Activated T-helper 1 cell treated with anti-CD3 and anti-CD28 coated beads, Interleukin-12 subunit alpha, Interleukin-12 subunit beta, Interleukin-2, Interleukin-4 antibody, amounts not matched to agents 30 ng/mL and 10 ng/mL and 1 ng/mL, durations not matched to agents 14 hours and 24 hours and 36 hours (primary cell): ENCODE measurements at regions not wholly inside any gene's neighbourhood (a gene's known extent, or its start where the extent isn't known, plus 50 kb on each side); places are given as distances from the start of the nearest gene placed in this dataset.

ENCODE experiments used
- DNase-seq: peaks from one replicate; pipeline ENCODE4 v3.0.0; 2021; ENCODE audit warnings: low spot score
- H3K27ac Mint-ChIP-seq: one replicate; pipeline ENCODE4 v1.8.0; 2021; ENCODE audit warnings: mild to moderate bottlenecking, mixed read lengths
- H3K27me3 Mint-ChIP-seq: one replicate; pipeline ENCODE4 v1.8.0; 2022; ENCODE audit warnings: mild to moderate bottlenecking, moderate library complexity, mixed read lengths; ENCODE audit not compliant: insufficient read depth
- H3K36me3 Mint-ChIP-seq: one replicate; pipeline ENCODE4 v1.8.0; 2021; ENCODE audit warnings: low read depth, mixed read lengths
- H3K4me1 Mint-ChIP-seq: one replicate; pipeline ENCODE4 v1.8.0; 2021; ENCODE audit warnings: low read depth, mixed read lengths
- H3K4me3 Mint-ChIP-seq: one replicate; pipeline ENCODE4 v1.8.0; 2021; ENCODE audit warnings: mild to moderate bottlenecking, moderate library complexity, mixed read lengths
- H3K9me3 Mint-ChIP-seq: one replicate; pipeline ENCODE4 v1.8.0; 2021; ENCODE audit warnings: mixed read lengths
- intact Hi-C: fragments of 100-400 bp; cut with micrococcal nuclease; formaldehyde crosslinking; loops from one replicate; pipeline ENCODE4 v1.15.1; 2024

DNA sequence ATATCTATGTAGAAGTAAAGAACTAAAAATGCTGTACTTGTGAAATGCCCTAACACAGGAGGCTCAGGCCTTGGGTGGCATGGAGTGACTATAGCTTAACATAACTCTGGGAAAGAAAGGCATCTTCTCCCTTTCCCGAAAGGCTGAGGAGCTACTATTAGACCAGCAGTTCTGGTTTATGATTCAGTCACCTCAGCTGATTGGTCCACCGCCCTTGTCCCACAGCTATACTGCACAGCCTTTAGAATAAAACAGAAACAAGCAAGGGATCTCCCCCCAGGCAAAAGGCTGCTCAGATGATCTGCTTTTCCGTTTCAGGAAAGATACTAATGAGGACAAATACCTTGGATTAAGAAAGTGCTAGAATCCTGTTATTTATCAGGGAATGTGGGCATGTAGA lies 171.3 kb downstream of the SNCA start:
- no peaks in the 10 kb centered on the region for H3K9me3 Mint-ChIP-seq
- H3K4me1 Mint-ChIP-seq: no peaks in the 10 kb centered on the region

DNA sequence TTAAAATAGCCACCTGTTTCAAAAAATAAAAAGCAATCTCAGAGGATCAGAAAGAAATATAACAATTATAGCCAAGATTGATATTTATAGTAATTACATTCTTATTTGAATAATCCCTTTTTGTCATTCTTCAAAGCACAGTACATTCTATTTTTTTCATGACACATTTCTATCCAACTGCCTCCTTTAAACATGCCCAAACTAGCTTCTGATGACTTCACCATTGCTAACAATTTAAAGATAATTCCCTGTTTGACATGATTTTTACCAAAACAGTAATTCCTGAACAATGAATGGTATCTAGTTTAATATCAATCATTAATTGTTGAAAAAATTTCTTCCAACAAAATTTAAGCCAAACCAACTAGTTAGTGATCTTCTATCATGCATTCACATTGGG lies 172.4 kb downstream of the SNCA start:
- peaks cover 9% of the 10 kb centered on the region for H3K27me3 Mint-ChIP-seq
- H3K4me3 Mint-ChIP-seq: no peak overlapping the region
- no peak for DNase-seq
- H3K36me3 Mint-ChIP-seq: no peaks in the 10 kb centered on the region
- H3K9me3 Mint-ChIP-seq: no peaks in the 10 kb centered on the region
- H3K4me1 Mint-ChIP-seq: no peaks in the 10 kb centered on the region
- intact Hi-C loops: no loop called here
- no peak overlapping the region for H3K27ac Mint-ChIP-seq

More for the DNA sequence above, 171.3 kb downstream of the SNCA start:
- Mint-ChIP-seq H3K27me3 (peaks cover 9% of the 10 kb centered on the region), H3K4me3 (no peak overlapping the region), H3K36me3 (no peaks in the 10 kb centered on the region), H3K27ac (no peak overlapping the region)
- DNase-seq: no peak
- intact Hi-C loops: no loop called here

DNA sequence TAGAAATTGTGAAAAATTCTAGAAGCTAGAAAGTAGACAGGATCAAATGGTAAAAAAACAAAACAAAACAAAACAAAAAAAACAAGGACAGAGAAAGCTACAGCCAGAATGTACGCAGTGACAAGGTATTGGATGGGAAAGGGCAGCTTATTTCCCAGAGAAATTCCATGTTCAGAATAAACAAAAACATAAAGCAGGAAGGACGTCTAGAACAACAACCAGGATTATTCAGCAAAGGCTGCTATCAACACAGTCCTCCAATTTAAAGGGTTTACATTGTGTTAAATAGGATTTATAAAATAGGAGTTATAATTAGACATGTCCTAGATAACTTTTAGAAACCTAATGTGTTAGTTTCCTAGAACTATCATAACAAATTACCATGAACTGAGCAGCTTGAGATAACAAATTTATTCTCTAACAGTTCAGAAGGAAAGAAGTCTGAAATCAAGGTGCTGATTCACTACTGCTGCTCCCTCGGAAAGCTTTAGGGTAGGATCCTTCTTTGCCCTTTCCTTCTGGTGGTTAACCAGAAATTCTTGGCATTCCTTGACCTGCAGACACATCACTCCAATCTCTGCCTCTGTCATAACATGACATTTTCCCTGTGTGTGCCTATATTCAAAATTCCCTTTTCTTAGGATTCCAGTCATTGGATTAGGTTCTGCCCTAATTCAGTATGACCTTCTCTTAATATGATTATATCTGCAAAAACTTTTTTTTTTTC lies 175.6 kb downstream of the SNCA start:
- Mint-ChIP-seq H3K36me3 (no peaks in the 10 kb centered on the region), H3K4me3 (no peak overlapping the region), H3K27me3 (peaks cover 9% of the 10 kb centered on the region), H3K9me3 (no peaks in the 10 kb centered on the region), H3K4me1 (no peaks in the 10 kb centered on the region), H3K27ac (no peak overlapping the region)
- intact Hi-C loops: no loop called here
- no peak for DNase-seq

DNA sequence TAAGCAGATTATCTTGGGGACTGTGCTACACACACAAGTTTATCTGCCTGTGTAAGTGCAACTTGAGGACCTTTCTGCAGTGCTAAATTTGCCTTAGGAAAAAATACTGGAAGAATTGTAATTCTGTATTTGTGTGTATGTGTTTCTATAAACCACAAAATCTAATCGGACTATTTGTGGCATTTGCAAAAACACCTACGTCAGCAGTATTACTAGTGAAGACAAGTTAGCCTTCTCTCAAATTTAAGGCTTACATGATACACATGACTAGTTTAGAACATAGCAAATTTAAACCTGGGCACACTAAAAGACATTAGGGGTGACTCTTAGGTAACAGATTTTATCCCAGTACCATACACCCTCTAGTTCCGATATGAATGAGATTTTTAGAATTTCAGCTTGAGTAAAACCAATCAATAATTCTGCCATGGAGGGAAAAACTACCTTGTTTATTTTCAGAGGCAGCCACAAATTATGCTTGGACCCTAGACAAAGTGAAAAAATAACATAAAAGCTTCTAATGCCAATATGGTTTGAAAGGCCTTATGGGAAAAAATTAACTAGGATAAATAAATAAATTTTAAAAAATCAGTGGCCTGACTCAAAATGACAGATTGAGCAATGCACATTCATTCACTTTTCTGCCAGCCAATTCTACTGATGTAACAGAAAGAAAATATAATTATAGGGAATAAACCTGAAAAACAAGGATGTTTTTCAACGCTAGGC lies 176.4 kb downstream of the SNCA start:
- Mint-ChIP-seq H3K36me3 (no peaks in the 10 kb centered on the region), H3K27me3 (peaks cover 7% of the 10 kb centered on the region), H3K4me3 (no peak overlapping the region), H3K4me1 (no peaks in the 10 kb centered on the region), H3K9me3 (no peaks in the 10 kb centered on the region), H3K27ac (no peak overlapping the region)
- intact Hi-C loops: no loop called here
- DNase-seq: no peak

DNA sequence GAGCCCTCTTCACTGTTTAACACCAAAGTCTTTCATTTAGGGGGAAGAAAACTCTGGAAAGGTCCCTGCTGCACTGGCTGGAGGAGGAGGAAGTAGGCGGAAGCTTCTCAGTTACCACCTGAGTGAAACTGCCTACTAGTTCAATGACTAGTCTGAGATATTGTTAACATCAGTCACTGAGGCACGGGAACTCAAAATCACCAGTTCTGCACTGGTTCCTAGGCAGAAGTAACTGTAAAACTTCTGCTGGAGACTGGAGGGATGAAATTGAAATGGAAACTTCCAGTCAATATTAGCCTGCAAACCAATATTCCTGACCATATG lies 178.3 kb downstream of the SNCA start:
- intact Hi-C loops: loop anchor here (1.0 kb wide), 1 partner anchor 244 kb away; no protein-coding TSS in a partner anchor
- no peak overlapping the region for H3K27ac Mint-ChIP-seq
- no peaks in the 10 kb centered on the region for H3K9me3 Mint-ChIP-seq
- no peaks in the 10 kb centered on the region for H3K36me3 Mint-ChIP-seq
- H3K27me3 Mint-ChIP-seq: peaks cover 7% of the 10 kb centered on the region
- no peaks in the 10 kb centered on the region for H3K4me1 Mint-ChIP-seq
- no peak for DNase-seq
- no peak overlapping the region for H3K4me3 Mint-ChIP-seq

DNA sequence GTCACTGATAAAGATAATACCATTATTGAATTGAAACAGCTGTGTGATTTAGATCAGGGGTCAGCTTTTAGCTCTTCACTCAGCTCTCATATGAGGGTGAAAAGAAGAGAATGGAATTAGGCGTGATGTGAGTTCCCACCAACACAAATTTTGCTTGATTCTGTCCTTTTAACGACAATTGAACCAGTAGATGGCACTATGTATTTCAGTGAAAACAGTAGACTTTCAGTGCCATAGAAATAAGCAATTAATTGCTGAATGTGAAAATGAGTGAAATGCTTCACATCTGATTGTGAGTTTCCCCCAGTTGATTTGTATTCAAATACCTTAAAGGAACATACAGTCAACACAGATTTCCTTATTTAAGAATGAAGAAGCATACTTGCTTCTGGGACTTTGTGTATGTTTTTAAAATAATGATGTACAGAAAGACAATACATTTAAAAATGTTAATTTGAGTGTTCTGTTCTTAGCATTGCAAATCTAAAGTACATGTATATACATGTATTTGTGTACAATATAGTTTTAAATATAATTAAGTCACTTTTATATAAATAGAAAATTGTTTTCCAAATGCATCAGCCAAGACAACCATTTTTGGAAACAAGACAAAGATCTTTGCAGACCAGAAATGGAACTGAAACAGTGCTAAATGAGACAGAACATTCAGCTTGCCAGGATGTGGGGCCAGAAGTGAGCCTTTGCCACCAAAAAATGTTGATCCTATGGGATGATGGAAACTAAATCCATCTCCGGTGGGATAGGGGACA lies 178.8 kb downstream of the SNCA start:
- Mint-ChIP-seq H3K4me1 (no peaks in the 10 kb centered on the region), H3K27ac (no peak overlapping the region), H3K4me3 (no peak overlapping the region), H3K9me3 (no peaks in the 10 kb centered on the region), H3K27me3 (peaks cover 6% of the 10 kb centered on the region), H3K36me3 (no peaks in the 10 kb centered on the region)
- intact Hi-C loops: loop anchor here (1.0 kb wide), 1 partner anchor 244 kb away; no protein-coding TSS in a partner anchor
- DNase-seq: no peak

DNA sequence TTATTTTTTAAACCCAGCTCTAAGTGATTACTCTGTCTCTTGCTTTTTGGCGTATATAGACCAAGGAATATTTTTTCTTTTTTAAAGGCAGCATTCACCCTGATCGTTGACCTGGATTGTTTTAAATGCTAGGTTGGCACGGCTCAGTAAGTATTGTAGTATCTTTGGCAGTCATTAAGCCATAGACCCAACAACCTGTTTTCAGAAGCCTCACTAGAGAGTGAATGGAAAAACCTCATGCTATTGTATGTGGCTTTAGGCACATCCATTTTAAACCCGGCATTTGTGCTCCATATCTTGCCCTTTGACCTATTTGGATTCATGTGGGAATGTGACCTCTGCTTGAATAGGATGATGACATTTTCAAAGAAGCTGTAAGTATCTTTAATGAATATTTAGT lies 183.9 kb downstream of the SNCA start:
- H3K27ac Mint-ChIP-seq: no peak overlapping the region
- no peaks in the 10 kb centered on the region for H3K9me3 Mint-ChIP-seq
- DNase-seq: no peak
- H3K36me3 Mint-ChIP-seq: no peaks in the 10 kb centered on the region
- H3K27me3 Mint-ChIP-seq: peaks cover 4% of the 10 kb centered on the region
- no peaks in the 10 kb centered on the region for H3K4me1 Mint-ChIP-seq
- intact Hi-C loops: no loop called here
- H3K4me3 Mint-ChIP-seq: no peak overlapping the region

DNA sequence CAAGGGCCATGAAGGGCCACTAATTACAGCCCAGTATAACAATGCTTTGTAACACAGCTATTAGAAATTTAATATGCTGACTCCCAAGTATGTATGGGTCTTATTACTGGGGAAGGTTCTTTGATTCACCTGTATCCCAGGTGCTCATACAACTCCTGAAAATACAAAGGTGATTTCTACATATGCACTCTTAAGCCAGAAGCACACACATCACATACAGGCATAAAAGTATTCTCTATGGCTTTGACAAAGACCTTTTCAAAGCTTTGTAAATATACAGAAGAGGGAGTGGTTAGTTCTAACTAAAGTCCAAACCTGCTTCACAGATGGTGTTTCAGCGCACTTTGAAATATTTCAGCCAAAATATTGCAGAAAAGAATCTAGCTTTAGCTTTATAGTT lies 191.5 kb downstream of the SNCA start:
- Mint-ChIP-seq H3K9me3 (no peaks in the 10 kb centered on the region), H3K27ac (no peak overlapping the region), H3K4me3 (no peak overlapping the region), H3K36me3 (no peaks in the 10 kb centered on the region), H3K27me3 (peaks cover 9% of the 10 kb centered on the region), H3K4me1 (no peaks in the 10 kb centered on the region)
- intact Hi-C loops: no loop called here
- DNase-seq: no peak

DNA sequence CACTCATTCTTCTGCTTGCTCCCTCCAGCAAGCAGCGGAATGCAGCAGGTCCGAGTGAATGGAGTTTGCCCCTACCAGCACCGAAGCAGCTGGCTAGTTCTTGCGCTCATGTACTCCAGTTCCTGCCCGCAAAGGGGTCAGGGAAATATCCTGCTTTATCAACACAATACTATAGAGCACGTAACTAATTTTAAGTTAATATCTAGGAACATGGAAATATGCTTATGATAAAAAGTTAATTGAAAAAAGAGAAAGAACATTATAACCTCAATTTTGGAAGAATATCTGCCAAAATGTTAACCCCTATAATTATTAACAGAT lies 195.6 kb downstream of the SNCA start:
- Mint-ChIP-seq H3K4me1 (no peaks in the 10 kb centered on the region), H3K36me3 (no peaks in the 10 kb centered on the region), H3K27me3 (peaks cover 5% of the 10 kb centered on the region), H3K9me3 (no peaks in the 10 kb centered on the region), H3K4me3 (no peak overlapping the region), H3K27ac (no peak overlapping the region)
- intact Hi-C loops: no loop called here
- DNase-seq: no peak

DNA sequence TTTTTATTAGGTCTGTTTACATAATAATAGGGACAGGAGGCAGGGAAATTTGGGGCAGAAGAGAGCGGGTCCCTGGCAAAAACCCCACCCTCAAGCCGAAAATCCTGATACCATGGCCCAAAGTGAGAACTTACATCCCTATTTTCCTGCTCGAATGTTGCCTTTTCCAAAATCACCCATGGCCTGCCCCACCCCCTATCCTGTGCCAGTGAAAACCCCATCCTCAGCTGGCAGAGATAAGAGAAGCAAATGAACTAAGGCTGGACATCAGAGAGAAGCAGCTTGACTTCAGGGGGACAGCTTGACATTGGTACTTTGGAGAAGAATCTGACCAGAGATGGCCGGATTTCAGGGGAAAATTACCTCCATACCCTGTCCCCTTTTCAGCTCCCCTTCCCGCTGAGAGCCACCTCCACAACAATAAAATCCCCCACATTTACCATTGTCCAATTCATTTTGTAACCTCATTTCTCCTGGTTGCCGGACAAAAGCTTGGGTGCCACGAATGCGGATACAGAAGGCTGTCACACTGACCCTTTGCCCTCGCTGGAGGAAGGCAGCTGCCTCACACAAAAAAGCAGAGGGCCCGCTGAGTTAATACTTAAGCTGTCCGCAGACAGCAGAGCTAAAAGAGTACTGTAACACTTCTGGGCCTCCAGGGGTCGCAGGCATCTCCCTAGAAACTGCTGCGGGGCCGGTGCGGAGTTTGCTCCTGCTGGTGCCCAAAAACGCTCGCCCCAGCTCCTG lies 196.2 kb downstream of the SNCA start:
- Mint-ChIP-seq H3K27me3 (peaks cover 5% of the 10 kb centered on the region), H3K9me3 (no peaks in the 10 kb centered on the region), H3K36me3 (no peaks in the 10 kb centered on the region), H3K4me3 (no peak overlapping the region), H3K4me1 (no peaks in the 10 kb centered on the region), H3K27ac (no peak overlapping the region)
- DNase-seq: no peak
- intact Hi-C loops: no loop called here

DNA sequence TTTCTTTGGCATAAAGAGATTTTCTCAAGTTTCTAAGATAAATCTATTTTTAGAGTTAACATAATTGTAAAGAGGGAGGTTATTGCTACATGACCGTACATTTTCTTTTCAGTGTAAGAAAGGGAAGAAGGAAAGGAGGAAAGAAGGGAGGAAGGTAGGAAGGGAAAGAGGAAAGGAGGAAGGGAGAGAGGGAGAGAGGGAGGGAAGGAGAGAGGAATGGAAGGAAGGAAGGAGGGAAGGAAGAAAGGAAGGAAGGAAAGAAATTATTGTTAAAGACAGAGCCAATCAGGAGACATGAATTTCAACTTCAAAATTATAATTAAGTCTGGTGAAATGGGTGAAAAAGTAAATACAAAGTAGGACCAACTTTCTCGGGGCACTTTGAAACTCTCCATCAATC lies 197.6 kb downstream of the SNCA start:
- no peaks in the 10 kb centered on the region for H3K9me3 Mint-ChIP-seq
- H3K36me3 Mint-ChIP-seq: no peaks in the 10 kb centered on the region
- H3K27ac Mint-ChIP-seq: no peak overlapping the region
- peaks cover 5% of the 10 kb centered on the region for H3K27me3 Mint-ChIP-seq
- H3K4me3 Mint-ChIP-seq: no peak overlapping the region
- DNase-seq: no peak
- H3K4me1 Mint-ChIP-seq: no peaks in the 10 kb centered on the region
- intact Hi-C loops: no loop called here

DNA sequence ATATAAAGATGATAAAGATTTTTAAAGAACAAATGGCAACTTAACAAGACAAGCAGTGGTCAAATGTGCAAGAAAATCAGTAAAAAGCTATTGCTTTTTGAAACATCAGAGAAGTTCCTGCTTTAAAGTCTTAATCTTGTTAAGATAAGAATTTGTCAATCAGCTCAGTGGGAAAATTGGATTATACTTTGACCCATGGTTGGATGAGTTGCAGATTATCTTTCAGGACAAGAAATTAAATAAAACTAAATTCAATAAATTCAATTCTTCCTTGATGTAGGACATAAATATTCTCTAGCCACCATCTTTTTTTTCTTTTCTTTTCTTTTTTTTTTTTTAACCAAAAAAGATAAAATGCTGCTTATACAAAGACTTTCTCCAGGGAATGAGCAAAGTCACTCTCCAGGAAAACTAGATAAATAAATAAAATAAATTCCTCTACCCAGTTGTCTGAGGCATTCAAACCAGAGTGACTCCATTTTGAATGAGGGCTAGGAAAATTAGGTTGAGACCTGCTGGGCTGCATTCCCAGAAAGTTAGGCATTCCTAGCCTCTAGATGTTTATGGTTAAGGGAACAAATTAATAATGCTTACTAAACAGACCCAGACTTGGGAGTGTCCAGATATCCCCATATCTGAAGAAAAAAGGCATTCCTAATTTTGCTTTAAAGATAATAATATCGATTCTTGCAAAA lies 211.2 kb downstream of the SNCA start:
- H3K4me3 Mint-ChIP-seq: no peak overlapping the region
- H3K27ac Mint-ChIP-seq: no peak overlapping the region
- peaks cover 15% of the 10 kb centered on the region for H3K27me3 Mint-ChIP-seq
- intact Hi-C loops: no loop called here
- H3K4me1 Mint-ChIP-seq: no peaks in the 10 kb centered on the region
- H3K9me3 Mint-ChIP-seq: no peaks in the 10 kb centered on the region
- DNase-seq: no peak
- peaks cover 1% of the 10 kb centered on the region for H3K36me3 Mint-ChIP-seq
